ENCODE measurements at regions not wholly inside any gene's neighbourhood (a gene's known extent, or its start where the extent isn't known, plus 50 kb on each side); places are given as distances from the start of the nearest gene placed in this dataset.

DNA sequence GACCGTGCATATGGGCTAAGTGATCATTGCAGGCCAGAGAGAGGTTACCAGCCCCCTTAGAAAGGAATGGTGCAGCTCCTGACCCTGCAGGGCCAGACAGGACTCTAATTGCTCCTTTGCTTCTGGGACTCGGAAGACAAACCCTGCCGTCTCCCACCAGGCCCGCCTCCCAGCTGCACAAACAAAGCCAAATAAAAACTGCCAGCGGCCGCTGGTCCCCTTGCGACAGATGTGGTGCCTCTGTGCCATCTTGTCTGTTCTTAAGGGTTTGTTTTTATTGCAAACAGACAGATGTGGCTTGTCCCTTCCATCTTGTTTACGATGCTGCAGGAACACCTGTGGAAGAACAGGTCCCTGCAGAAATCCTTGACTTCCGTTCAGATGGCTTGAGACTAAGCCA lies 434.4 kb upstream of the TSHZ3 start:
- Histone ChIP-seq H4K20me1 (ENCODE audit: insufficient read depth, low read length) (no peaks in the 10 kb centered on the region), H2AFZ (ENCODE audit: low read depth, low read length) (no peak overlapping the region), H3K27ac (ENCODE audit: low read depth, low read length) (no peak overlapping the region), H3K9me3 (ENCODE audit: insufficient read depth, low read depth, low read length) (no peaks in the 10 kb centered on the region), H3K36me3 (ENCODE audit: insufficient read depth, low read length) (no peaks in the 10 kb centered on the region), H3K79me2 (ENCODE audit: insufficient read depth, low read length) (no peaks in the 10 kb centered on the region), H3K4me1 (ENCODE audit: insufficient read depth, low read length) (no peaks in the 10 kb centered on the region), H3K4me3 (ENCODE audit: insufficient read depth, low read depth, low read length) (no peak overlapping the region), H3K9ac (ENCODE audit: low read length) (no peak overlapping the region), H3K4me2 (ENCODE audit: low read length) (no peak overlapping the region), H3K27me3 (ENCODE audit: insufficient read depth, low read length) (no peaks in the 10 kb centered on the region)
- H3K4me1 Mint-ChIP-seq (ENCODE audit: low read depth, unreplicated experiment): no peaks in the 10 kb centered on the region
- TF ChIP-seq EZH2 (IDR thresholded peaks at IDR 0.05; ENCODE audit: insufficient read depth, low read length): no peak
- no peak overlapping the region for H3K4me3 Mint-ChIP-seq (ENCODE audit: unreplicated experiment)
- H3K9me3 Mint-ChIP-seq (ENCODE audit: unreplicated experiment): no peaks in the 10 kb centered on the region
- no peaks in the 10 kb centered on the region for H3K36me3 Mint-ChIP-seq (ENCODE audit: low read depth, unreplicated experiment)
- FAIRE-seq (no peak), DNase-seq (ENCODE audit: low read depth) (no peak)
- no peak overlapping the region for H3K27ac Mint-ChIP-seq (ENCODE audit: unreplicated experiment)
- peaks cover 19% of the 10 kb centered on the region for H3K27me3 Mint-ChIP-seq (ENCODE audit: low read depth, unreplicated experiment)

- Histone ChIP-seq H4K20me1 (ENCODE audit: insufficient read depth, low read length) (no peaks in the 10 kb centered on the region), H3K4me1 (ENCODE audit: insufficient read depth, low read length) (no peaks in the 10 kb centered on the region), H3K4me3 (ENCODE audit: insufficient read depth, low read depth, low read length) (no peak overlapping the region), H3K27ac (ENCODE audit: low read depth, low read length) (no peak overlapping the region), H3K27me3 (ENCODE audit: insufficient read depth, low read length) (no peaks in the 10 kb centered on the region), H3K9ac (ENCODE audit: low read length) (no peak overlapping the region), H3K36me3 (ENCODE audit: insufficient read depth, low read length) (no peaks in the 10 kb centered on the region), H3K79me2 (ENCODE audit: insufficient read depth, low read length) (no peaks in the 10 kb centered on the region), H2AFZ (ENCODE audit: low read depth, low read length) (no peak overlapping the region), H3K4me2 (ENCODE audit: low read length) (no peak overlapping the region), H3K9me3 (ENCODE audit: insufficient read depth, low read depth, low read length) (no peaks in the 10 kb centered on the region)
- Mint-ChIP-seq H3K27me3 (ENCODE audit: low read depth, unreplicated experiment) (peaks cover 17% of the 10 kb centered on the region), H3K36me3 (ENCODE audit: low read depth, unreplicated experiment) (no peaks in the 10 kb centered on the region), H3K9me3 (ENCODE audit: unreplicated experiment) (no peaks in the 10 kb centered on the region), H3K27ac (ENCODE audit: unreplicated experiment) (no peak overlapping the region), H3K4me1 (ENCODE audit: low read depth, unreplicated experiment) (no peaks in the 10 kb centered on the region), H3K4me3 (ENCODE audit: unreplicated experiment) (no peak overlapping the region)
- DNase-seq (ENCODE audit: low read depth) (peak; percentile 22), FAIRE-seq (no peak)
- TF ChIP-seq CTCF (IDR thresholded peaks at IDR 0.05; ENCODE audit: insufficient read depth, low read depth, low read length): no peak
- no peak for TF ChIP-seq EZH2 (IDR thresholded peaks at IDR 0.05; ENCODE audit: insufficient read depth, low read length)
Observed at GRCh38 chr19:31784671-31785101, 435.4 kb upstream of the TSHZ3 start.

GRCh38 chr19:31801611-31802010 lies 452.4 kb upstream of the TSHZ3 start:
- Histone ChIP-seq H3K4me1 (ENCODE audit: insufficient read depth, low read length) (no peaks in the 10 kb centered on the region), H3K4me3 (ENCODE audit: insufficient read depth, low read depth, low read length) (no peak overlapping the region), H3K36me3 (ENCODE audit: insufficient read depth, low read length) (no peaks in the 10 kb centered on the region), H3K9me3 (ENCODE audit: insufficient read depth, low read depth, low read length) (no peaks in the 10 kb centered on the region), H4K20me1 (ENCODE audit: insufficient read depth, low read length) (no peaks in the 10 kb centered on the region), H3K27me3 (ENCODE audit: insufficient read depth, low read length) (no peaks in the 10 kb centered on the region), H3K27ac (ENCODE audit: low read depth, low read length) (no peak overlapping the region), H2AFZ (ENCODE audit: low read depth, low read length) (no peak overlapping the region), H3K9ac (ENCODE audit: low read length) (no peak overlapping the region), H3K79me2 (ENCODE audit: insufficient read depth, low read length) (no peaks in the 10 kb centered on the region), H3K4me2 (ENCODE audit: low read length) (no peak overlapping the region)
- H3K9me3 Mint-ChIP-seq (ENCODE audit: unreplicated experiment): peaks cover 1% of the 10 kb centered on the region
- H3K27ac Mint-ChIP-seq (ENCODE audit: unreplicated experiment): no peak overlapping the region
- no peak overlapping the region for H3K4me3 Mint-ChIP-seq (ENCODE audit: unreplicated experiment)
- peaks cover 19% of the 10 kb centered on the region for H3K27me3 Mint-ChIP-seq (ENCODE audit: low read depth, unreplicated experiment)
- DNase-seq (ENCODE audit: low read depth) (no peak), FAIRE-seq (no peak)
- no peaks in the 10 kb centered on the region for H3K4me1 Mint-ChIP-seq (ENCODE audit: low read depth, unreplicated experiment)
- no peak for TF ChIP-seq EZH2 (IDR thresholded peaks at IDR 0.05; ENCODE audit: insufficient read depth, low read length)
- TF ChIP-seq CTCF (IDR thresholded peaks at IDR 0.05; ENCODE audit: insufficient read depth, low read depth, low read length): no peak
- H3K36me3 Mint-ChIP-seq (ENCODE audit: low read depth, unreplicated experiment): no peaks in the 10 kb centered on the region

All from astrocyte (in vitro differentiated cells and primary cell).